Amniotic stem cell (primary cell): ENCODE measurements at regions not wholly inside any gene's neighbourhood (a gene's known extent, or its start where the extent isn't known, plus 50 kb on each side); places are given as distances from the start of the nearest gene placed in this dataset.
"Not testable (repeated sequence)": the region's sequence is repeated elsewhere in the genome, so short reads cannot be mapped to it uniquely, and the experiment has no call there.

Experiments
- DNase-seq: peaks from one replicate; lab custom pipeline; 2025; lab: John Stamatoyannopoulos, UW

DNA sequence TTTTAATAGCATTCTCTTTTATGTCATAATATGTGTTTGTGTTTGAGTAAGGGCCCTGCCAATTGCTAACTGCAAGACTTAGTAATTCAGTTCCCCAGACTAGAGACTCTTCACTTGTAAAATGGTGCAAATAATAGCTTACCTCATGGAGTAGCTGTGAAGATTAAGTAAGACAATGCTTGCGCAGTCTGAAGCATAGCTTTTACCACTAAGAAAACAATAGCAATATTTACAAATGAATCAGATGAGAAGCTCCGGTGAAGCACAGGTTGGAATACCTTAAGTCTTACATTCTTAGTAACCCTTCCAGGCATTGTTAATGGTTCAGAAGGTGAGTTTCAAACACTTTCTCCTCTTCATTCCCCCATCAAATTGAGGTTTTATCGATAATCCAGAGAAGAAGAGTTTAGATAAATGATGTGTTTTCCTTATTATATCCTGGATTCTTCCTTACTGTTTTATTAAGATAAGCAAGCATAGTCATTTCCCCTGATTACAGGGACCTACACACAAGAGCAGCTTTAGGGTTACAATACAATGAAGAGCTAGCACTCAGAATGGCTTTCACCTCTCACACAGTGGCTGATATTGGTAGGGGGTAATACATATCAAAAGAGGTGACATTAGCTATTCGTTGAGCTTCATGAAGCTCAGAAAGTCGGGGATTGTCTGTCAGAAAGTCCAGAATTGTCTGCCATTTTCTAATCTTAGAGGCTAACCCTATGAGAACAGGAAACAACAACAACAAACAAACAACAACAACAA is 96.4 kb upstream of the EDIL3 start:
- no peak for DNase-seq

DNA sequence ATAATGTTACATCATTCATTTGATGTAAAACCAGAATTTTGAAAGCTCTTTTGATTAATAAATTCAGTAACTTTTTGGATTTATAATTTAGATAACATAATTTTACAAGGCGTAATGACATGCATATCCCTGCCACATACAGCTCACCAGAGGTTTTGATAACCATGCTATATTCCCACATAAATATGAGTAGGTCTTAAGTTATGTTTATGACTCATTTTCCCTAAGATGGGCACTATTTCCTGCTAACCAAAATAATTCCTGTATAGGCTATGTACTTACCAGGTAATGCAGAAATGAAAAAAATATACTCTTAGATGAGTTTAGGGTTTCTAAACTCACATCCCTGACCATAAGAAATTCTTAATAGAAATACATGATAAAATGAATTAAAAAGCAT is 93.9 kb upstream of the EDIL3 start:
- DNase-seq = no peak

DNA sequence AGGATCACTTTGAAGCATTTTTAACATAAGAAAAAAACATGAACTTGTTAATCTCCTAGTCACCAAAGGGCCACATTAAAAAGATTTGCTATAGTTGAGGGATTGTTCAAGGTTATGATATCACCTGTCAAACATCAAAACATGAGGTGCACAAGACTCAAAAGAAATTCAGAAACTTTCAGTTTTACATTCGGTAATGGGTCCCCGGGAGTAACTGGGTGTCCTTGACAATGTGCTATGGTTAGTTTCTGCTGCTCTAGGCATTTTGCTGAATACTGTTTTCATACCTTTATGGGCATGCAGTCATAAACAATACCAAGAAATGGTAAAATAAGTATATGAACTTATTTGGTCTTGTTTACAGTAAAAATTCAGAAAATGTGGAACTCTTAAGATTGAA is 92.8 kb upstream of the EDIL3 start:
- DNase-seq = no peak

DNA sequence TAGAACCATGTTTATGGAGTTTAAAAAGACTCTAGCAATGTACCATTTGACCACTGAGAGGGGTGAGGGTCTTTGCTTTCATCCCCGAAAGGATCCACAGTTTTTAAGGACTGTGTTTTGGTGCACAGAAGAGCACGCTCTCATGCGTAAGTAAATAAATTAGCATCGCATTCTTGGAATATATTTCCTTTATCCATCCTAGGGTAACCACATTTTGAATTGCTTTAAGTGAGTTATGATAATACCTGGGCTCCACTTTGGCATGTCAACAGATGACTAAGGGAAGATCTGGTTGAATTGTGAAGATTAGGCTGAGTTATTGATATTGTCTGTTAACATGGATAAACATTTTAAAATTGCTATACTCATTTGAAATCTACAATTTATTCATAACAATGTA is 89.4 kb upstream of the EDIL3 start:
- no peak for DNase-seq

DNA sequence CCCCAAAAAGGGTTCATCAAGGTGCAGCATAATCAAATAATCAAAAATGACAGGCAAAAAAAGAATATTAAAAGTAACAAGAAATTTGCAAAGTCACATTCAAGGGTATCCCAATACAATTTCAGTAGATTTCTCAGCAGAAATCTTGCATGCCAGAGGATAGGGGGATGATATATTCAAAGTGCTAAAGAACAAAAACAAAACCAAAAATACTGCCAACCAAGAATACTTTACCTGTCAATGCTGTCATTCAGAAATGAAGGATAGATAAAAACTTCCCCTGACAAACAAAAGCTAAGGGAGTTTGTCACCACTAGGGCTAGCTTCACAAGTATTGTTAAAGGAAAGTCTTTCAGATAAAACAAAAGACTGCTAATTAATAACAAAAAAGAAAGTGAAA is 68.7 kb upstream of the EDIL3 start:
- DNase-seq = no peak

DNA sequence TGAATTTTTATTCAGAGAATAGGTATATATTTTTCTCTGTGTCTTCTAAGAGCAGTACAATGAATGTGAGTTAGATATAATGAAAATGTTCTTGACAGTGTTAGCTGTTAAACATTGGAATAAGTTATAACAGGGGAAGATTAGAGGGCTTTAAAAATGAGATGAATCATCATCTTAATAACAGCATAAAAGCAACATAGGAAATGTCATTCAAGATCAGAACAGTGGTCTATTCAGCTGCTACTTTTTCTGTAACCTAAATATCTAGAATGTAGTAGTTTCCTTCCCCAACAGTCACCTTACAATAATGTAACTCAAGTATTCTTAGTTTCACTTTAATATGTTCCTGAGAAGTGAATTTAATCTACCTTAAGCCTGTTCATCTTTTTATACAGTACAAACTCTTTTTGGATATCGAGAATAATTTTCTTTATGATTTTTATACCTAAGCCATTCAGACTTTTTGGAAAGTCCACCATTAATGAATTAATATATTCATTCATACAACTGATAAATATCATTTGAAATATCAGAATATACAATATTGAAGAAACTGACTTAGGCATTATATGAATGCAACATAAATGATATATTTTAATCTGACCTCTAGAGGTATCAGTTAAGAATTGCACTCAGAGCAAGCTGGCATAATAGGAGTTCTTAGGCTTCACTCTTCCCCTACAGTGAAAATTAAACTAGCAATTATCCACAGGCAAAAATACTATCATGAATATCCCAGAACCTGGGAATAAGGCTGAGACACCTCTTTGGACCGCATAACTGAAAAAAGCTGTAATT is 66.1 kb upstream of the EDIL3 start:
- no peak for DNase-seq

DNA sequence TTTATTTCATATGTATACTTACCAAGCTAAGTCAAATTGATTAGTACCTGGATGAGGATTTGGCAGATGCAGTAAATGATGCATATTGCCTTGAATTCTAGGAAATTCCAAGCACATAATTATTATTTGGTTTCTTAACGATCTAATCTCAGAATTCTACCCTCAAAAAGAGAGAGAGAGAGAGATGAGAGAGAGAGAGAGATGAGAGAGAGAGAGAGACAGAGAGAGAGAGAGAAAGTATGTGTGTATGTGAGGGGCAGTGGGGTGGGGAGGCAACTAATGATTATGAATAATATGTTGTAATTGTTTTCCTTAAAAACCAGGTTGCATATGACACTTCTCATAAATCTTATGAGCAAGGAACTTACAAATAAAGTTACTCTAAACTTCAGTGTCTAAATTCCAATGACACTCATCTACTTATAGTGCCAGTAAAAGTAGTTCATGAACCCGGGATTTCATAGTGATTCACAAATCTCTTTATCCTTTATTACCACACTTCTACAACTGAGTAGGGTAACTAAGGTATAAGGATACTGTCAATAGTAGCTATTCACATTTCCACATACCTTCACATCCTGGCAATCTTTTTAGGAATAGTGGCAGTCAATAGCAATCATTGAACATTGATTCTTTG is 60.5 kb upstream of the EDIL3 start:
- DNase-seq = no peak

DNA sequence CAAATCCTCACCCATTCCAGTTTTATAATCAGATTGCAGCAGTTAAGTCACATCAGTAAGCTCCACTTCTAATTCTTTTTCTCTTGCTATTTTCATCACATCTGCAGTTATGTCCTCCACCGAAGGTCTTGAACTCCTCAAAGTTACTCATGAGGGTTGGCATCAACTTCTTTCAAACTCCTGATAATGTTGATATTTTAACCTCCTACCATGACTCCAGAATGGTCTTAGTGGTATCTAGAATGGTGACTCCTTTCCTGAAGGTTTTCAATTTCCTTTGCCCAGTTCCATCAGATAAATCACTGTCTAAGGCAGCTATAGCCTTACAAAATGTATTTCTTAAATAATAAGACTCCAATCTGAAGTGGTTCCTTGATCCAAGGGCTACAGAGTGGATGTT is 53.8 kb upstream of the EDIL3 start:
- DNase-seq = no peak

DNA sequence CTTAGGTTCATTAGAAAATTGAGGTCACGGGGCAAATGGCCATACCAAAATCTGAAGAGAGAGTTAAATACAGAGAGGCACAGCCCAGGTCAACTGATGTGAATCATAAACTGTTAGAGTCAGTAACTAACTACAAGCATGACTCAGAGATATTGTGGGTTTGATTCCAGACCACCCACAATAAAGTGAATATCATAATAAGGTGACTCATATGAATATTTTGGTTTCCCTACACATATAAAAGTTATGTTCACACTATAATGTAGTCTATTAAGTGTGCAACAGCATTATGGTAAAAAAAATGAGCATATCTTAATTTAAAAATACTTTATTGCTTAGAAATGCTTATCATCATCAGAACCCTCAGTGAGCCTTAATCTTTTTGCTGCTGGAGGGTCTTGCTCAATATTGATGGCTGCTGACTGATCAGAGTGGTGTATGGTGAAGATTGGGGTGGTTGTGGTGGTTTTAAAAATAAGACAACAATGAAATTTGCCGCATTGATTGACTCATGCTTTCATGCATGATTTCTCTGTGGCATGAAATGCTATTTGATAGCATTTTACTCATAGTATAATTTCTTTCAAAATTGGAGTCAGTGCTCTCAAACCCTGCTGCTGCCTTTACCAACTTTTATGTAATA is 53.1 kb upstream of the EDIL3 start:
- peak; percentile 42 for DNase-seq

DNA sequence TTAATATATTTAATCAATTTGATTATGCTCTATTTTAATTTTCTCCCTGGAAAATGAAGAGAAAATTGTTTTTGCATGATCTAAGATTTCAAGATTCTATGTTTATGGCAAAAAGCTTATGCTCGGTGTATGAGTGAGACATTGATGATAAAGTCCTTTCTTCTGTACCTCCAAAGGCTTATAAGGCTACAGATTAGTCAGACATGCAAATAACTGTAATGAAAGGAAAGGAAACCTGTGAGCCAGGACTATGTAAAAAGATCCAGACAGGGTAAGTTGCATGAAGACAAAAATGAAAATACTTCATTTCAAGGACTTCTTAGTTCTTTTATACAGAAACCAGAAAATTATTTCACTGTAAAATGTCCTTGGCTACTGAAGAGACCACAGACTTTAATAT is 52.2 kb upstream of the EDIL3 start:
- no peak for DNase-seq

DNA sequence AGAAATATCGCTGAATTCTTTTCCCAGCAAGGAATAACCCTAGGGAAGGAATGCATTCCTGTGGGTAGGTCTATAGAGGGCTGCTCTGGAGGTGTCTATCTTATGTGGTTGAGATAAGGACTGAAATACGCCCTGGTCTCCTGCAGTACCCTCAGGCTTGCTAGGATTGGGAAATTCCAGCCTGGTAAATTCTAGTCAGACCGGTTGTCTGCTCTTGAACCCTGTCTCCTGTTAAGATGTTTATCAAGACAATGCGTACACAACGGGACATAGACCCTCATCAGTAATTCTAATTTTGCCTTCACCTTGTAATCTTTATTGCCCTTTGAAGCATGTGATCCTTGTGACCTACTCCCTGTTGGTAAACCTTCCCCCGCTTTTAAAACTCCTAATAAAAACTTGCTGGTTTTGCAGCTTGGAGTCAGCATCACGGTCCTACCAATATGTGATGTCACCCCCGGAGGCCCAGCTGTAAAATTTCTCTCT is 51.2 kb upstream of the EDIL3 start:
- DNase-seq = not testable (repeated sequence)
